COLO829 (cell line): ENCODE measurements at regions not wholly inside any gene's neighbourhood (a gene's known extent, or its start where the extent isn't known, plus 50 kb on each side); places are given as distances from the start of the nearest gene placed in this dataset.
A peak's percentile ranks its signal among the peaks of the same experiment; 100 is the strongest.
"Not testable (repeated sequence)": the region's sequence is repeated elsewhere in the genome, so short reads cannot be mapped to it uniquely, and the experiment has no call there.

Experiments used
- DNase-seq: peaks from one replicate; pipeline ENCODE4 v3.0.0; 2012; ENCODE audit warnings: low spot score

GRCh38 chr3:137615659-137616418, 148.3 kb upstream of the SOX14 start:
- no peak for DNase-seq

DNA sequence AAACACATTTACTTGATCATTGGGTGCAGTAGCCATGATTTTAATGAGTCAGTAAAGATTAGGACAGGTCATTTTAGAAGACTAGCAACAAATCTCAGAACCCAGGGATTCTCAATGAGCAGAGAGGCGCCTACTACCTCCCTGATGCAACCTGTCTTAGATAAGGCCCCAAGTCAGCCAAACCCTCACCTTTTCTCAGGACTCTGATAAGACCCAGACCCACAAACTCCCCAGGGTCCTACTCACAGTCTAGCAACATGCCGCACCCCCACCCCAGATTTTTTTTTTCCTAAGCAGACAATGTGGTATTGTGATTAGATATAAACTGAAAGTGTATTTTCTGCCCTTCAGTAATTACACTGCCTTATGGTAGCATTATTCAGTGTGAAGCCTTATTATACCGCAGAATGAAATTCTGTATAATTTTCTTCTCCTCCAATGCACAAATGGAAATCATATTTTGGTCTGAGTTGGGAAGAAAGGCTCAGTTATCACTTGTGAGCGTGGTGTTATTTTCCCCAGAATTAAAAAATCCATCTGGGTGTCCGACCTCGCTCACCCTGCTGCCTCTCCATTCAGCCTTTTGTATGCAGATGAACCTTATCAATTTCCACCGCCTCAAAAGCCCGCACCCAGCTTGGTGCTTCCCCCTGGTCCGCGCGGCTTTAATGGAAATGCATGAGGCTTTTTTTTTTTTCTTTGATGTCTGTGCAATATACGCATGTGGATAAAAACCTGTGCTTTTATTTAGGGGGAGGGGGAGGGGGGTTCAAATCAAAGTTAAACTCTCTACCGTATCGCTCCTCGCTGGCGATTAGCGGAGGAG, 122.0 kb upstream of the SOX14 start:
- DNase-seq = no peak

GRCh38 chr3:137642831-137643230, 121.3 kb upstream of the SOX14 start:
- DNase-seq = no peak

GRCh38 chr3:137647179-137647578, 116.9 kb upstream of the SOX14 start:
- DNase-seq = no peak

DNA sequence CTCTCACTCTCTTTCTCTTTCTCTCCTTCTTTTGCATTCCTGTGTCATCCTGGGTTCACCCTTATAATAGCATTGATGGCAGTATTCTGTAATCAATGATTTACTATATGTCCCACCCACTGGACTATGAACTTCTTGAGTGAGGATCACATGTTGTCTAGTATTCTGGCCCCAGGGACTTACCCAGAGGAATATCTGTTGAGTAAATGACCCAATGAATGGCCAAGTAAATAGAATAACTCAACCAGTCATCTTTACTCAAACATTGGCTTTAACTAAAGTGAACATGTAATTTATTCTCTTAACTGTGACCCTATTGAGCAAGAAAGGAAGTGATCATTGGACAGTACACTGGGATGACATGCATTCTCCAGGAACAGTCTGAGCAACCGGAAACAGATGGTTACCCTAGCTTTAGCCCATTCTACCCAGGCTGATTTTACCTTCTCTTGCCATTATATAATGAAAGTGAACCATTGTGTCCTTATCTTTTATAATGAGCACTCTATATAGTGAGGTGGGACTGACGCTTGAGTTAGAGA, 94.5 kb upstream of the SOX14 start:
- no peak for DNase-seq

DNA sequence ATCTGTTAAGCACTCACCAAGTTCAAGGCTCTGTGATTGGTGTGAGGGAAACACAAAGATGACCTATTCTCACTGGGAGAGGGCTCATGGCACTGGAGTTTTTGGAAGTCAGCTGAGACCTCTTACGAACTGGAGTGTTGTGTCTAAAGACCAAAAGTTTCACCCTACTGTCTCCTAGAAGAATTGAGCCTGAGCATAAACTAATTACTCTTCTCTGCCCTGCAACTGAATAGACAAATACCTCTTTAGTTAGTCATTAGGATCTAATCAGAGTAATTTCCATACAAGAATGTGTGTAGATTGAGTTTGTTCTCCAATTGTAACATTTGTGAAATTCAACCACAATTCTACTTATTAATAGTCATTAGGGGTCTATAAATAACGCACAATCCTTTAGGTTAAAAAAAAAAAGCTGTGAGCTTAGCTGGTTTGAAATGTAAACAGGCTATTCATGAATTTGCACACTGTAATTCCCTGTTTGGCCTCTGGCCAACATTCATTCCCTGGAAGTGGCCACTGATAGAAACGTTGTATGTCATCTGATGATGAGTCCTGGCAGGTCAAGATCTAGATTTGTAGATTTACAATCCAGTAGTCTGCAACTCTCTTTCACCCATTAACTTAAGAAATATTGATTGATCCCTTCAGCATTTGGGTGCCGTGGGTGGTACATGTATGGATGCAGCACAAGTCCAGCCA, 76.8 kb upstream of the SOX14 start:
- peak; percentile 75 for DNase-seq

- DNase-seq = peak; percentile 50
Measured at GRCh38 chr3:137692803-137693431, 71.2 kb upstream of the SOX14 start.

DNA sequence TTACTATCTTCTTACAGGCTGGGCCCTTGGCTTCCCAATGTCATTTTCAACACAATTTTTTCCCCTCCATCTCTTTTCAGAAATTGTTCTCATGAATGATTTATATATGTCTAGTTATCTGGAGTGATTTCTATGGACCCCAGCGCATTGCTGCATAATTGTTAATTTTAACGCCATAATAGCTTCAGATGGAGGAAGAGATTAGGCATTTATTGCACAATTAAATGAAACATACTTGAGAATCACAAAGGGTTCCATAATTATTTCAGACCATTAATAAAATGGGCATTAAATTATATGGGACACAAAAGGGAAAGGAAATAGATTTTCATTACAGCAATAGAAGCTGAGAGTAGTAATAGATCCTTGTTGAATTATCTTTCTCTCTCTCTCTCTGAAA, 70.3 kb upstream of the SOX14 start:
- DNase-seq = no peak

DNA sequence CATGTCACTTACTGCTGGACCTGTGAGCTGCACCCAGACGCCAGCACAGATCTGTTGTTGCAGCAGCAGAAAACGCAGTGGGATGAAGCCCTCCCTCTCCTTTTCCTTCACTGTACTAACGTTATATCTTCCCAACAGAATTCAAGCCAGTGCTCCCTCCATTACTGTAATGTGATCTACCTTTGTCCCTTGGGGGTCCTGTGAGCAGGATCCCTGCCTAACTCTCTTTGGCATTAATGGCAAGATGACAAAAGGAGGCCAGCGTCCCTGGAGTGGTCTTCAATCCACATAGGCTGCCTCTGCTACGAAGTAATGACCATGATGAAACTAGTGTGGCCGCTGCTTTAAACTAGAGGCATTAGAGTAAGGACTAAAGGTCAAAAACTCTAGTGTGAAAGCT, 69.3 kb upstream of the SOX14 start:
- no peak for DNase-seq

DNA sequence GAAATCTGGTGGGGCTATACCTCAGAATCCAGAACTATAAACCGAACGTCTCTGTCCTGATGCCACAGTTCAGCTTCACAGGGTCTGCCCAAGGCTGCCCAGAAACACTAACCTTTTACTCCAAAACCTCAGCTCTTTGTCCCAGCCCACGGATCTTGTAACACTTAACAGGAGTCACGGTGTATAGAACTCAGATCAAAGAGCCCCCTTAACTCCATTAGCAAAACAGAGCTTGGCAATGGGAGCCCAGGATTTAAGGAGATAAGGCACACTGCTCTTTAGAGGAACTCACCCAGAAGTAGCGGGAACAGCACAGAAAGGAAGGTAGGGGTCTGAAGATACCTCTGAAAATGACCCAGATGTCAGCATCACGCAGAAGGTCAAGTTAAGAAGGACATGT, 68.8 kb upstream of the SOX14 start:
- DNase-seq = no peak

DNA sequence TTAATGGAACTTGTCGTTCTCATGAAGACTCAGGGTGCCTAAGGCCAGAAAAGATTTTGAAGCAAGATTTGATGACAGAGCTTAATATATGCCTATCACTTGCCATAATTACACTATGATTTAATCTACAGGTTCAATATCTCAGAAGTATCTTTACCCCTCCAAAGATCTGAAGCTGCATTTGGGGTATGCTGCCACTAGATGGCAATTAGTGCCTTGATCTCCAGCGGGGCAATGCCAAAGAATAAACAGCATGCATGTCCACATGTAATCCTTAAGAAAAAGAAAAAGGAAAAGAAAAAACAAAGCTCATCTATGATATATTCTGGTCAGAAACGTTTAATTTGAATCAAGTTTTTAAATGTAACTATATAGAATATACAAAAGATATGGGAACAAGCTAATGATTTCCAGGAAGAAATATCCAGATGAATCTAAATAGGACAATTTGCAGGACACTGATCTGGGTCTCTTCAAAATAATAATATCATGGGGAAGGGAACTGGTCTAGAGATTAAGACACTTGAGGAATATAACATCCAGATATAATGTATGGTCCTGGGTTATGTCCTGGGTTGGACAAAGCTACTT, 55.0 kb upstream of the SOX14 start:
- DNase-seq = peak; percentile 82

DNA sequence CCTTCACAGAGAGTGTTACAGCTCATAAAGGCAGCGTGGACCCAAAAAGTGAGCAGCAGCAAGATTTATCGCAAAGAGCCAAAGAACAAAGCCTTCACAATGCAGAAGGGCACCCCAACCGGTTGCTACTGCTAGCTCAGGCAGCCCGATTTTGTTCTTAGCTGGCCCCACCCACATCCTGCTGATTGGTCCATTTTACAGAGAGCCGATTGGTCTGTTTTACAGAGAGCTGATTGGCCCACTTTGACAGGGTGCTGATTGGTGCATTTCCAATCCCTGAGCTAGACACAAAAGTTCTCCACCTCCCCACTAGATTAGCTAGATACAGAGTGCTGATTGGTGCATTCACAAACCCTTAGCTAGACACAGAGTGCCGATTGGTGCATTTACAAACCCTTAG, 50.1 kb upstream of the SOX14 start:
- DNase-seq = not testable (repeated sequence)
